Smooth muscle cell (in vitro differentiated cells): ENCODE measurements at regions not wholly inside any gene's neighbourhood (a gene's known extent, or its start where the extent isn't known, plus 50 kb on each side); places are given as distances from the start of the nearest gene placed in this dataset.

Experiments used
- DNase-seq: peaks from one replicate; lab custom pipeline; 2025; ENCODE audit not compliant: unreplicated experiment; lab: John Stamatoyannopoulos, UW
- H2AFZ ChIP-seq: fragments of 200-600 bp; sonication (generic); 2 replicates; pipeline ENCODE4 v1.6.0; 2016; ENCODE audit warnings: antibody characterized with exemption, low read depth, mild to moderate bottlenecking
- H3F3A ChIP-seq: fragments of 200-600 bp; sonication (generic); 2 replicates; pipeline ENCODE4 v1.6.0; 2017; ENCODE audit warnings: antibody characterized with exemption, low read depth
- H3K27ac ChIP-seq: fragments of 200-600 bp; sonication (generic); 2 replicates; pipeline ENCODE4 v1.5.1; 2016; ENCODE audit warnings: low read depth, mild to moderate bottlenecking
- H3K27me3 ChIP-seq: fragments of 200-600 bp; sonication (generic); 2 replicates; pipeline ENCODE4 v1.6.1; 2016; ENCODE audit warnings: low read depth, mild to moderate bottlenecking
- H3K36me3 ChIP-seq: fragments of 200-600 bp; sonication (generic); 2 replicates; pipeline ENCODE4 v1.5.1; 2016; ENCODE audit warnings: low read depth
- H3K4me1 ChIP-seq: fragments of 200-600 bp; sonication (generic); 2 replicates; pipeline ENCODE4 v1.5.1; 2016; ENCODE audit warnings: low read depth
- H3K4me2 ChIP-seq: fragments of 200-600 bp; sonication (generic); 2 replicates; pipeline ENCODE4 v1.6.0; 2016; ENCODE audit warnings: mild to moderate bottlenecking
- H3K4me3 ChIP-seq: fragments of 200-600 bp; sonication (generic); 2 replicates; pipeline ENCODE4 v1.5.1; 2016; ENCODE audit warnings: mild to moderate bottlenecking
- H3K79me2 ChIP-seq: fragments of 200-600 bp; sonication (generic); 2 replicates; pipeline ENCODE4 v1.6.0; 2016; ENCODE audit warnings: low read depth, mild to moderate bottlenecking
- H3K9ac ChIP-seq: fragments of 200-600 bp; sonication (generic); 2 replicates; pipeline ENCODE4 v1.6.0; 2016; ENCODE audit warnings: low read depth
- H3K9me3 ChIP-seq: fragments of 200-600 bp; sonication (generic); replicated peaks from 2 replicates; pipeline ENCODE4 v1.5.1; 2016; ENCODE audit warnings: low read depth
- H4K20me1 ChIP-seq: fragments of 200-600 bp; sonication (generic); 2 replicates; pipeline ENCODE4 v1.6.0; 2016; ENCODE audit warnings: low read depth
- WGBS: methylation state at CpG from one replicate; pipeline ENCODE4 v1.1.7; 2016; ENCODE audit warnings: low lambda C conversion rate; 5-methylcytosine and 5-hydroxymethylcytosine counted together
- TF ChIP-seq, protein P1 (sequence below): fragments of 200-600 bp; sonication (generic); IDR thresholded peaks from 2 replicates; pipeline ENCODE4 v1.5.1; 2017; ENCODE audit warnings: borderline replicate concordance, mild to moderate bottlenecking, antibody characterized with exemption; ENCODE audit not compliant: insufficient read depth, poor library complexity, severe bottlenecking

- no peaks in the 10 kb centered on the region for H3K36me3 ChIP-seq
Measured at GRCh38 chr13:21228738-21229137, 52.3 kb downstream of the MRPL57 start.

DNA sequence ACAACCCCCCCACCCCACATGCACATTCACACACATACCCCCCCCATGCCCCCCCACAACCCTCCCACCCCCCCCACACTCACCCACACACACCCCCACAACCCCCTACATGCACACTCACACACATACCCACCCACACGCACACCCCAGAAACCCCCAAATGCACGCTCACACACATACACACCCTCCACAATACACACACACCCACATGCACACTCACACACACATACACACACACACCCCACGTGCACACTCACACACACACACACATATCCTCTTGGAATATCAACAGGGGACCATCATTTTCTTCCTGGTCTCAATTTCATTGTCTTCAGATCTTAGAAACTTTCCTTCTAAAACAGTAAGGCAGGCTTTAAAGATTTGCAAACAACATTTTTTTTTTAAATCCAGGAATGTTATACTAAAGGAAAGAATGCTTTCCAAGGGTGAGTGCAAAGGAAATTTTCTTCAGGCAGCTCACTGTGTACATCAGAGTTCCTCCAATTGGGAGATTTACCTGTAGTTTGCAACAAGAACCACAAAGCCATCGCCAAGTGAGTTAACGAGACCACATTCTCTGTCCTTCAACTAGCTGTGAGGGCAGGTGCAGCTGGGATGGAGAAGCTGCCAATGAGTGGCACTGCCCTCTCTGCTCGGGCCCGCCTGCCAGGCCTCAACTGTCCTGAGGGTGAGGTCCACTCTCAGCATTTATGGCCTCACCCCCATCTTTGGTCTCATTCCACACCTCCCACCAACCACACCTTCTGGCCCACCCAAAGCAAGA lies 53.0 kb downstream of the MRPL57 start:
- Histone ChIP-seq H3K27me3 (no peaks in the 10 kb centered on the region), H3K27ac (no peak overlapping the region), H3K4me1 (no peaks in the 10 kb centered on the region), H3K4me2 (no peak overlapping the region), H3K4me3 (no peak overlapping the region), H3F3A (no peaks in the 10 kb centered on the region), H3K9ac (no peak overlapping the region), H4K20me1 (no peaks in the 10 kb centered on the region), H3K79me2 (no peaks in the 10 kb centered on the region), H3K9me3 (no peaks in the 10 kb centered on the region), H2AFZ (no peak overlapping the region), H3K36me3 (no peaks in the 10 kb centered on the region)
- no peak for DNase-seq
- WGBS: 95% methylated on average over 6 of the region's 7 CpGs
- TF ChIP-seq, protein P1, sequence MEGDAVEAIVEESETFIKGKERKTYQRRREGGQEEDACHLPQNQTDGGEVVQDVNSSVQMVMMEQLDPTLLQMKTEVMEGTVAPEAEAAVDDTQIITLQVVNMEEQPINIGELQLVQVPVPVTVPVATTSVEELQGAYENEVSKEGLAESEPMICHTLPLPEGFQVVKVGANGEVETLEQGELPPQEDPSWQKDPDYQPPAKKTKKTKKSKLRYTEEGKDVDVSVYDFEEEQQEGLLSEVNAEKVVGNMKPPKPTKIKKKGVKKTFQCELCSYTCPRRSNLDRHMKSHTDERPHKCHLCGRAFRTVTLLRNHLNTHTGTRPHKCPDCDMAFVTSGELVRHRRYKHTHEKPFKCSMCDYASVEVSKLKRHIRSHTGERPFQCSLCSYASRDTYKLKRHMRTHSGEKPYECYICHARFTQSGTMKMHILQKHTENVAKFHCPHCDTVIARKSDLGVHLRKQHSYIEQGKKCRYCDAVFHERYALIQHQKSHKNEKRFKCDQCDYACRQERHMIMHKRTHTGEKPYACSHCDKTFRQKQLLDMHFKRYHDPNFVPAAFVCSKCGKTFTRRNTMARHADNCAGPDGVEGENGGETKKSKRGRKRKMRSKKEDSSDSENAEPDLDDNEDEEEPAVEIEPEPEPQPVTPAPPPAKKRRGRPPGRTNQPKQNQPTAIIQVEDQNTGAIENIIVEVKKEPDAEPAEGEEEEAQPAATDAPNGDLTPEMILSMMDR: no peak

More at GRCh38 chr13:21228738-21229137, 52.3 kb downstream of the MRPL57 start:
- Histone ChIP-seq H3K27ac (no peak overlapping the region), H3K9me3 (no peaks in the 10 kb centered on the region), H3K4me2 (no peak overlapping the region), H3F3A (no peaks in the 10 kb centered on the region), H2AFZ (no peak overlapping the region), H3K79me2 (no peaks in the 10 kb centered on the region), H4K20me1 (no peaks in the 10 kb centered on the region), H3K9ac (no peak overlapping the region), H3K4me1 (no peaks in the 10 kb centered on the region), H3K27me3 (no peaks in the 10 kb centered on the region), H3K4me3 (no peak overlapping the region)
- TF ChIP-seq, protein P1: no peak
- DNase-seq: no peak
- WGBS: 92% methylated on average over 3 of the region's 3 CpGs

DNA sequence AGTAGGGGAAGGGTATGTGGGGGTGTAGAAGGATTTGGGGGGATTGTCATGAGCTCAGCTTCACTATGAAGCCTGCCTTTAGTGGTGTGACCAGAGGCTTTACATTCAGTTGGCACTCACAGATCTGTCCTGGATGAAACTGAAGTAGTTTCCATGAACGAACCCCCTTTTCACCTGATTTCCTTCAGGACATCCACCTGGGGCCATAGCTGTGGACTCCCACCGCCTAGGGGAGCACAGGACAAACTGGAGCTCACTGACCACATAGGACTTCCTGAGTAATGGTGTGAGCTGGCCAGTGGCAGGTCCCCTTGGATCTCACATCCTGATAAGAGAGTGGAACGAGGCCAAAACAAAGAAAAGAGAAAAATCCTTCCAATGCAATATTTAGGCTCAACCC lies 54.1 kb downstream of the MRPL57 start:
- Histone ChIP-seq H3K9me3 (no peaks in the 10 kb centered on the region), H4K20me1 (no peaks in the 10 kb centered on the region), H3K4me1 (no peaks in the 10 kb centered on the region), H3K27ac (no peak overlapping the region), H2AFZ (no peak overlapping the region), H3K9ac (no peak overlapping the region), H3K79me2 (no peaks in the 10 kb centered on the region), H3K4me2 (no peak overlapping the region), H3K36me3 (no peaks in the 10 kb centered on the region), H3K4me3 (no peak overlapping the region), H3F3A (no peaks in the 10 kb centered on the region), H3K27me3 (no peaks in the 10 kb centered on the region)
- TF ChIP-seq, protein P1: no peak
- no peak for DNase-seq
- 91% methylated on average over 3 of the region's 3 CpGs for WGBS

DNA sequence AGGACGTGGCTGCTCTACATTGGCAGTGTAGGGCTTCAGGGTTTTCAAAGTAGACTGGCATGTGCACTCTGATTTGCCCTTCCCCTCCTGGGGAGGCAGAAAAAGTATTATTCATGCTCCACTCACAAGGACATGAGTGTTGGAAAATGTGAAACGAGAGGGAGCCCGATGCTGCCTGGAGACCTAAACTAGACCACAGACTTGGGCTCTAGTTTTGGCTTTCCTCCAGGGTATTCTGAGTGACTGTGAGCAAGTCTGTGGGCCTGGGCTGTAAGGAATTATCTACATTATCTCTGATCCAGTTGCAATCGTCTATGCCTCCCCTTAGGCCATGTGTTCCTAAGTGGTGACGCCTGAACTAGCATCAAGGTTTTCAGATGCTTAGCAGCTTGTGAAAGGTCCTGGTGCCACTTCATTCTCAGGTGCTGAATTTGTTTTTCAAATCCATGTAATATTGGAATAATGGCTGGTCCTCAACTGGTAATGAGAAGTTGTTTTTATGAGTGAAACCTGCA lies 55.0 kb downstream of the MRPL57 start:
- Histone ChIP-seq H3K27me3 (no peaks in the 10 kb centered on the region), H4K20me1 (no peaks in the 10 kb centered on the region), H3K27ac (no peak overlapping the region), H3F3A (no peaks in the 10 kb centered on the region), H3K9ac (no peak overlapping the region), H2AFZ (no peak overlapping the region), H3K4me1 (no peaks in the 10 kb centered on the region), H3K4me3 (no peak overlapping the region), H3K79me2 (no peaks in the 10 kb centered on the region), H3K9me3 (no peaks in the 10 kb centered on the region), H3K4me2 (no peak overlapping the region), H3K36me3 (no peaks in the 10 kb centered on the region)
- WGBS: 57% methylated on average over 5 of the region's 5 CpGs
- TF ChIP-seq, protein P1: no peak
- no peak for DNase-seq
